ENCODE measurements at regions not wholly inside any gene's neighbourhood (a gene's known extent, or its start where the extent isn't known, plus 50 kb on each side); places are given as distances from the start of the nearest gene placed in this dataset.
"Not testable (repeated sequence)": the region's sequence is repeated elsewhere in the genome, so short reads cannot be mapped to it uniquely, and the experiment has no call there.

DNA sequence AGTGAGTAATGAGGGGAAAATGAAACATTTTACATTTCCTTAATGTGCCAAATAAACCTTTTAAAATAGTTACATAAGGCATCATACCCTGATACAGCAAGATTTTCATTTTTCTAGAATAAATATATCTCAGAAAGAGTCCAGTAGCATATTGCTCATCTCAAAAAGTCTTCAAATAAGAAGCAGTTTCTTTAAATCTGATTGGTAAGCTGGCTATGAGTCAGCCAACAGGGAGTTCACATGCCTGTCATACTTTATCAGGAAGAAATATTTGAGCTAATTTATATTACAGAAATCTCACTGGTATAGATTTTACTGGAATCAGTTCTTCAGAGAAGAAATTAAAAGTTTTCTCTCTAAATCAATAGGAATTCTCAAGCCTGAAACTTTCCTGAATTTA lies 258.1 kb downstream of the C11orf87 start:
- DNase-seq, result peak; percentile 69

DNA sequence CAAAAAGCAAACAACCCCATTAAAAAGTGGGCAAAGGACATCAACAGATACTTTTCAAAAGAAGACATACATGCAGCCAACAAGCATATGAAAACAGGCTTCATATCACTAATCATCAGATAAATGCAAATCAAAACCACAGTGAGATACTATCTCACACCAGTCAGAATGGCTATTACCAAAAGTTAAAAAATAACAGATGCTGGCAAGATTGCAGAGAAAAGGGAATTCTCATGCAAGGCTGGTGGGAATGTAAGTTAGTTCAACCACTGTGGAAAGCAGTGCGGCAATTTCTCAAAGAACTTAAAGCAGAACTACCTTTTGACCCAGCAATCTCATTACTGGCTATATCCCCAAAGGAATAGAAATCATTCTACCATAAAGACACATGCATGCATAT lies 260.8 kb downstream of the C11orf87 start:
- not testable (repeated sequence) for DNase-seq

DNA sequence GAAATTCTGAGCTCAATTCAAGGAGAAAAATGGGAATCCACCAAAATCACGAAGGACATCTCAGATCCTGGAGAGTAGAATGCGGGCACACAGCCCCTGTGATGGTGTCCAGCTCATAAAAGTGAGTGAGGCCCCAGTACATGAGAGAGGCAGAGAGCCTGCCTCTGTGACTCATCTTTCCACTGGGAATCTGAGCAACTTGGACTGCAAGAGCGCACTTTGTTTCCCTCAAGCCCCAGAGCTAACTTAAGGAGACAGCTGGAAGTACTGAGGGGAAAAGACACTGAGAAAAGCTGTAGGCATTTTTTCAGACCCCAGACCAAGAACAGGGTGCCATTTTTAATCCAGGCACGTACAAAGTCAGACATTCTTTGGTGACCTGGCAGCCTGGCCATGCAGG lies 273.7 kb downstream of the C11orf87 start:
- peak; percentile 33 for DNase-seq

DNA sequence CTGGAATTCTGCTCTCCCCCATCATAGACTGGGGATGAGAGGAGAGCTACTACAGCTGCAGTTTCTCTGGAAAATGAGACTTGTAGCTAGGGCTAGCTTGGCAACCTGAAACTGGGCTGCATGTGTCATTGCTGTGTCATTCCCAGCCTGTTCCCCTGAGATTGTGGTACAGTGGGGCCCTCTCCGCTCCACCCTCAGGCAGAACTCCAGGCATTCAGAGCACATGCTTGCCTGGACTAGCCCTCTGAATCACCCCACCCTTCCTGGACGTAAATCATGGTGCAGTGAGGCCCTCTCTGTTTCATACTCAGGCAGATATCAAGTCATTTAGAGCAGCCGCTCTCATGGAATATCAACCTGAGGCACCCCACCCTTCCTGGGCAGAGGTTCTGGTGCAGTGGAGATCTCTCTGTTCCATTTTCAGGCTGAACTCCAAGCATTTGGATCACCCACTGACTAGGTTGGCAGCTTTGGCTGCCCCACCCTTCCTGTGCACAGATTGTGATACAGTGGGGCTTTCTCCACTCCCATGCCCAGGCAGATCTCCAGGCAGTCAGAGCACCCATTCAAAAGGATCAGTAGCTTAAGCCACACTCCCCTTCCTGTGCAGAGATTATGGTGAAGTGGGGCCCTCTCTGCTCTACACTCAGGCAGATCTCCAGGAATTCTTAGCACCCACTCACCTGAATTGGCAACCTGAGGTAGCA lies 274.4 kb downstream of the C11orf87 start:
- peak; percentile 63 for DNase-seq

DNA sequence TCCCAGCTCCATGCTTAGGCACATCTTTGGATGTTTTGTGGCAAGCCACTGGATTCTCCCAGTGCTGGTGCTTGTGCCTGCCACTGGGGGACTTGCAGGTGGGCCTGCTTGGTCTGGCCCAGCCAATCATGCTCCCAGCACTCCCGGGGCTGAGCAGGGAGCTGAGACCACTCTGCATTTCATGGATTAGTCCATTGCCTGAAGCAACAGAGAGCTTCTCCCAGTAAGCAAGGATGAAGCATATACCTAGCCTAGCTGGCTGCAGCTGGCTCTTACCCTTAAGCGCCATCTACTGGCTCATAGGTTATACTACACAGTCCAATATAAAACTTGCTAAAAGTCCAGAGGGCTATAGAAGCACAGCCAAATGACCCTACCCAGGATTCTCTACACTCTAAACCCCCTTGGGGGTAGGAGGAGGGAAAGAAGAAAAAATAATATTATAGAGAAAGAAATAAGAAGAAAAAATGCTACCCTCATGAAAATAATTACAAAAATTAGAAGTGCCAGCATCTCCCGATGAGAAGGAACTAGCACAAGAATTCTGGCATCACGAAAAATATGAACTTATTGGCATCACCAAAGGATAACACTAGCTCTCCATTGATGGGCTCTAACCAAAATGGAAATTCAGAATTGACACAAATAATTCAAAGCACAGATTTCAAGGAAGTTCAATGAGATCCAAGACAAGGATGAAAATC lies 275.3 kb downstream of the C11orf87 start:
- DNase-seq, result peak; percentile 61

DNA sequence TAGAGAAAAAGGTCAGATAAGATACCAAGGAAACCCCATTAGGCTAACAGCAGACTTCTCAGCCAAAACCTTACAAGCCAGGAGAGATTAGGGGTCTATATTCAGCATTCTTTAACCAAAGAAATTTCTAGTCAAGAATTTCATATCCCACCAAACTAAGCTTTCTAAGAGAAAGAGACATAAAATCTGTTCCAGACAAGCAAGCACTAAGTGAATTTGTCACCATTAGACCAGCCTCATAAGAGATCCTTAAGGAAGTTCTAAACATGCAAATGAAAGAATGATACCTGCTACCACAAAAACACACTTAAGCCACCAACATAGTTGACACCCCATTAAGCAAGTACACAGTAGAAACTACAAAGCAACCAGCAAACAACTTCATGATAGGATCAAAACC lies 276.2 kb downstream of the C11orf87 start:
- no peak for DNase-seq

DNA sequence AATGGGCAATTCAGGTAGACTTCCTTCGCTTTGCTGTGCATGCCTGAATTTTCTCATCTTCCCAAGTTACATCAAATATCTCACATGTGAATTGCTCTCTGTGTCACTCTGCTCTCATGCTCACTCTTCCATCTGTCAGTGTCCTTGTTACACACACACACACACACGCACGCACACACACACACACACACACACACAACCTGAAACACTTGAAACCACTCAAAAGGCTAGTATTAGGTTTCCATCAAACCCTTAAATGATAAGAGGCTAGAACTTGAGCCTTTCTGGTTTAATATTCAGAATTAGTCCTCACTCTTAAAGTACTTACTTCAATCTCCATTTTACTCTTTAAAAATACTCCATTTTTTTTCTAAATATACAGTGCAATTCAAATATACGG lies 282.4 kb downstream of the C11orf87 start:
- no peak for DNase-seq

DNA sequence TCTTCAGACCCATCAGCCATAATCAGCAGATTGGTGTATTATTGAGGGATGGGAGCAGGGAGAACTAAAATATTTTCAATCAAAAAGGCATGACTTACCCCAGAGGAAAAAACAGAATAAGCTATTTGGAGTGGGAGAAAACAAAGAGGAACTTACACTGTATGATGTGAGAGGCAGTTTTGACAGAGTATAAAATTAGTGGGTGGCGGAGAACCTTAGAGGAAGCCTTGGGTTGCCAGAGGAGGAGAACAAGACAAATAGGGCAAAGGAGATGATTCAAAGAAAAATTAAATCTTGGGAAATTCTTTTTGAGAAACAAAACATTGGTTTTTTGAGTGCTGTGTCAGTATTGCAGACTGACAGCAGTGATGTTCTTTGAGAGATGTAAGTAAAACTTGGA lies 285.0 kb downstream of the C11orf87 start:
- no peak for DNase-seq

DNA sequence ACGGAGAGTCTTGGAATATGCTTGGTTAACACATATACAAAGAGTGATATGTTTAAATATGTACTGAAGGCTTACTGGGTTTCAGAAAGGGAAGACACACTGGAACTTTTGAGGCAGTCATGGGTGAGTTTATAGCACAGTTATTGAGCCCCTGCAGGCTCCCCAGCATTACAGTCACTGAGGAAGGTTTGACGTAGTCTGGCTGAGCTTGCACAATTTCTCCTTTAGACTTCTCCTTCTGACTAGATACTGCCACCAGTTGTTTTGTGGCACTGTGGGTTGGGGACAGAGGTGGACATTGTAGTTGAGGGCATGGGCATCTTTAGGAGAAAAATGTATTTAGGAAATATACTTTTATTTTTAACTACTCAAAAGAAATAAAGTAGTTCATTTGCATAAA lies 285.4 kb downstream of the C11orf87 start:
- DNase-seq, result no peak

DNA sequence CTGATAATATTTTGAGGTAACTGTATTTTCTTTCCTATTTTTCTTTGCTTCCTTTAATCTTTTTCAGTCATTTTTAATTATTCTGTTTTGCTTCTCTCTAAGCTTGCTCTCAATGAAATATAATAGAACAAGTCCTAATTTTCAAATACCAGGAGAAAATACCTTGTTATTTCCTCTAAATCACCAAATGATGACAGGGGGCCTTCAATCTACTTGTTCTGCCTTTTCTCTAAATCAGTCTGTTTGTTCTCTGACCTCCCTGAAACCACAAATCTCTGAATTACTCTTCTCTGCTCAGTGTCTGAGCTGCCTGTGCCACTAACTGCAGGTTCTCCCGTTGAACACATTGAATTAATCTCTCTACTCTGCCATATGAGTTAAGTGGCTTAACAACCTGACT lies 286.2 kb downstream of the C11orf87 start:
- no peak for DNase-seq

DNA sequence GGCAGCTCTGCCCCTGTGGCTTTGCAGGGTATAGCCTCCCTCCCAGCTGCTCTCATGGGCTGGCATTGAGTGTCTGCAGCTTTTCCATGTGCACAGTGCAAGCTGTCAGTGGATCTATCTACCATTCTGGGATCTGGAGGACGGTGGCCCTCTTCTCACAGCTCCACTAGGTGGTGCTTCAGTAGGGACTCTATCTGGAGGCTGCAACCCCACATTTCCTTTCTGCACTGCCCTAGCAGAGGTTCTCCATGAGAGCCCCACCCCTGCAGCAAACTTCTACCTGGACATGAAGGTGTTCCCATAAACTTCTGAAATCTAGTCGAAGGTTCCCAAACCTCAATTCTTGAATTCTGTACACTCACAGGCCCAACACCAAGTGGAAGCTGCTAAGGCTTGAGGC lies 292.5 kb downstream of the C11orf87 start:
- not testable (repeated sequence) for DNase-seq

DNA sequence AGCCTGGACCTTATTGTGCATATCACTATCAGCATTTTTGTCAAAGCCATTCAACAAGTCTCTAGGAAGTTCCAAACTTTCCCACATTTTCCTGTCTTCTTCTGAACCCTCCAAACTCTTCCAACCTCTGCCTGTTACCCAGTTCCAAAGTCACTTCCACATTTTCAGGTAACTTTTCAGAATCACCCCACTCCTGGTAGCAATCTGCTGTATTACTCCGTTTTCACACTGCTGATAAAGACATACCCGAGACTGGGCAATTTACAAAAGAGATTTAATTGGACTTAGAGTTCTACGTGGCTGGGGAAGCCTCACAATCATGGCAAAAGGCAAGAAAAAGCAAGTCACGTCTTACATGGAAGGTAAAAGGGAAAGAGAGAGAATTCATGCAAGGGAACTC lies 293.4 kb downstream of the C11orf87 start:
- not testable (repeated sequence) for DNase-seq

DNA sequence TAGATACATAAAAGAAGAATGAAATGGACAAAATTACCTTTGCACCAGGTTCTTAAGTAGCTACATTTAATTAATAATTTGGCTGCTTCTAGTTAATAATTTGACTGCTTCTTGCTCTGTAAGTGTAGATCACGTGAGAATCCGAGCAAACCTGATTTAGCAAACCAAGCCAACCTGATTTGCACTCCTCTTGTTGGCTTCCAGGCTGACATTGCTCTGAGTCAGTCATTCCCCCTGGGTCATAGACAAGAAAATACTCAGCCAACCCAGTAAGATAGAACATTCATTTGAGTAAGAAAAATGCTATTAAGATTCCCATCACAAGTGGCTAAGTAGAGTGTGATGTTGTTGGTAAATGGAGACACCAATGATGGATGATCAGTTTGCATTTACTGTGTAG lies 304.1 kb downstream of the C11orf87 start:
- DNase-seq, result no peak

DNA sequence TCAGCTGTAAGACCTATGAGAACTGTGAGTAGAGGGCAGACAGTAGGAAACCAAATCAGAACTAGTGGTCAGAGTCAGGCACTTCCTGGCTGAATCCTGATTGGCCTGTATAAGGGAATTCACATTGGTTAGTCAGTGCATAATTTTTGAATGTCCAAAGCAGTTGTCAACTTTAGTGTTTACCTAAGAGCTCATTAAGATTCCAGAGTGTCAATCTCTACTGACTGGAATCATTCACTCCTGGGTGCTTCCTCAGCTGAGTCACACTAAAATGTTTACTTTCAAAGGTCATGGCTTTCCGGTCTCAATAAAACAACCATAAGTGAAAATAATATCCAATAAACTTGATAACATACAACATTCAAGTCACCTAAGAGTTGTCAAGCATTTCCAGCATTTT lies 306.1 kb downstream of the C11orf87 start:
- DNase-seq, result no peak

DNA sequence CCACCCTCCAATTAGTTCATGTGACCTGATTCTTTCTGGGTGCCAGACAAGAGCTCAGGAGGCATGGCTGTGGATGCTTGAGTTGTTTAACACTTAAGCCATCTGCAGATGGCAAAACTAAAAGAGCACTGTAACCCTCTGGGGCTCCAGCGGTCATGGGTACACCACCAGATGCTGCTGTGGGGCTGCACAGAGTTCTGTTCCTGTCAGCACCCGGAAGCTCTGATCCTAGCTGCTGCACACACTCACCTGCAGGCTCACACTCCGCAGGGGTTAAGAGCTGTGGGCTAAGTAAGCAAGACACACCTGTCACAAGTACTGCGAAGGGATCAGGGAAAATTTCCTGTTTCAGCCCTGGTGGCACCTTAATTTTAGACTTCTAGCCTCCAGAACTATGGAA lies 307.8 kb downstream of the C11orf87 start:
- DNase-seq, result no peak

DNA sequence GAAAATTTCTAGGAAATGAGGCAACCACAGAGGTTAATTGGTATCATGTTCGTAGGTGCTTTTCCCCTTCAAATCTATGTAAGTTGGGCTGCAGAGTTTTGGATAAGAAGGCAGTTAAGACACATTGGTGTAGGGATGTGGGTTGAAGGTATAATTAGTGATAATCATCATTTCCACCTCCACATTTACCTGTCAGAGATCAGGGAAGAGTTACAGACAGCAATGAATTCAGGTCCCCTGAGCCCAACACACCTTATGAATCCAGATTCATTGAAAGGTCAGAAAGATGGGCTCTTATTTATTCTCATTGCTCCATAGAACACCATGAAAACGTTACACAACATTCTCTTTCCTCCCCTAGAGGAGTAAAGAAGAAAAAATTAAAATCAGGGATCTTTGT lies 308.7 kb downstream of the C11orf87 start:
- no peak for DNase-seq

DNA sequence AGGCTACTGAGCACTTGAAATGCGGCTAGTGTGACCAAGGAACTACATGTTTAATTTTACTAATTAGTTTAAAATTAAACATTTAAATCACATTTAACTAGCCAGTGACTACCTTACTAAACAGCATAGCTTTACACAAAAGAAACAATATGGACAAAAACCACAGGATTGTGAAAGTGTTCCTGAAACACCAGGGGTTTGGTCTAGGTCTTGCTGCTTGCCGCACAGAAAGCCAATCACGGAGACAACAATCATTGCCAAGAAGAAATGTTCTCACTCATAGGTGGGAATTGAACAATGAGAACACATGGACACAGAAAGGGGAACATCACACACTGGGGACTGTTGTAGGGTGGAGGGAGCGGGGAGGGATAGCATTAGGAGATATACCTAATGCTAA lies 309.5 kb downstream of the C11orf87 start:
- no peak for DNase-seq

DNA sequence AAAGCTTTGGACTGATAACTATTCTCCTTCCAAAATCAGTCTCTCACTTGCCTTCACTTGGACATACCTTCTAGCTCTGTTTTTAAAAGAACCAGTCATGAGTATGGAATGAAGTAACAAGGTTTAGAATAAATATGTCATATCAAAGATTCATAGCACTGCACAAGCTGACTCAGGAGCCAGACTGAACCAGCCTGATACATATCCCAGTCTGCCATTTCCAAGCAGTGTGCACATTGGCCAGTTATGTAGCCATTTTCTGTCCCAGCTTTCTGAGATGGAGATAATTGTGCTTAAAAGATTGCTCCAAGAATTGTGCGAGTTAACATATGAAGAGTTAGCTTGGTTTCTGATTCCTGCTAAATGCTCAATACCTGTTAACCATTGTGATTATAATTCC lies 311.3 kb downstream of the C11orf87 start:
- peak; percentile 23 for DNase-seq

DNA sequence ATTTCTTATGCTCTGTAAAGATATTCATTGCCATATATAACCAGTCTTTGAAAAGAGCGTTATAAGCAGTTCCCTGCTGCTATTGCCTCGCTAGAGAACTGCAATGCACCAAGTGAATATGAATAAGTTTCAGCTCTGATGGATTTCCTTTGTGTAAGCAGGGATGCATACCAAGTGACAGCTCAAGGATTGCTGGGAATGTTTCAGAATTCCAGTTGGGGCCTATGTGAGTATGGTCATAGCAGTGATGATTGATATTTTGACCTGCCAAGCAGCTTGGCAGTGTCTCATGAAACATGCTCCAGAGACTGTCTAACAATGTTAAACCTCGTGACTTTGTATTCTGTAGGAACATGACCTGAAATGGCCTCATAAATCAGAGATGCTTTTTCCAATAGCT lies 312.6 kb downstream of the C11orf87 start:
- DNase-seq, result peak; percentile 52

DNA sequence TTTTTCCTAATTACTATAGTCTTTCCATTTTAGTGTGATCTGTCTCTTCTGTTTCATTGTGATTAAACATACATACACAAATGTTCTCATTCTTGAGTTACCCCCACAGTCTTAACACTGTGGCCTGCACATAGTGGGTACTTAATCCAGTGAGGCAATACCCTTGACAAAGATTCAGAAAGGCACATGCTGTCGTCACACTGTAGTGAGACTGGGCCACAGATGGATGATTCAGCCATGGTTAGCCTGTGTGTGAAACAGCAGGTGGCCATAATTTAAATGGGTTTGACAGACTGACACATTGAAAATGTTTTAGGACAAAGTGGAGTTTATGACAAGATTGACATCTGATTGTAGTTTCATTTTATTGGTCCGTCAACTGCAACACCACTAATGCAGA lies 313.1 kb downstream of the C11orf87 start:
- DNase-seq, result no peak

DNA sequence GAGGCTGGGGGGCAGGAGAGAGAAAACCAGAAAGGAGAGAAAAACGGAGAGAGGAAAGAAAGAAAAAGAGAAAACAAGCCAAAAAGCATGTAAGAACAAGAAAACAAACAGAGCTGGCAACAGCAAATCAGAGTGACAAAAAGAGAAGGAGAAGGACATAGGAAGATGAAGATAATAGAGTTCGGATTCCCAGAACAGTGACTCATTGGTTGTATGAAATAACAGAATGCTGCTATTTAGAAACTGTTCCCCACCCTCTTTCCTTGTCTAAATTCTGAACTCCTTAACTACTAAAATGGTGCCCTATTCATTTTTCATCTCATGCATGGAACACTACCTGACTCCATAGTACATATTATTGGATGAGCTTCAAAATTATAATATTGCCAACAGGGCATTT lies 317.4 kb downstream of the C11orf87 start:
- no peak for DNase-seq

DNA sequence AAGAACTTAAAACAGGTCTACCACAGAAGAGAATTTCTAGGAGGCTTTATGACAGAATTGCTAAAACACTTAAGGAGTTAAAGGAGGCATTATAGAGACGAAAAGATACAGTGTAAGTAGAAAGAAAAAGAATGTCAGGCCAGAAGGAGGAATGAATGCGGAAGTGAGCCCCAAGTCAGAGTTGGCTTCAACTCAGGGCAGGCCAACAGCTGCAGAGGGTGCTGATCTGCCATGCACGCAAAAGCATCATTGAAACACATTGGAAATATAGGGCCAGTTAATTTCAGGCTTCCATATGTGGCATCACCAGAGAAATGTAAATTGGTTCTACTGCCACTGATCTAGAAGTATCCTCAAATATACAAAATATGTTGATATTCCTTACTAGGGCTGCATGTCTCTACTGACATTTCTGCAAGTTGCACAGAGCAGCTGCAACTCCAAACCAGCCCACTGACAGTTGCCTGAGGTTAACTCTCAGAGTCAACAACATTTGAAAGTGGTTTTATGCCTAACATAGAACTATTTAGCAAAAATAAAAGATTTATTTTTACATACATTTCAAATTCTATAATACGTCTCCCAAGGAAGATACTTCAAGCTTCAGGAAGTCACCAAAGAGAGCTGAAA lies 324.1 kb downstream of the C11orf87 start:
- no peak for DNase-seq

DNA sequence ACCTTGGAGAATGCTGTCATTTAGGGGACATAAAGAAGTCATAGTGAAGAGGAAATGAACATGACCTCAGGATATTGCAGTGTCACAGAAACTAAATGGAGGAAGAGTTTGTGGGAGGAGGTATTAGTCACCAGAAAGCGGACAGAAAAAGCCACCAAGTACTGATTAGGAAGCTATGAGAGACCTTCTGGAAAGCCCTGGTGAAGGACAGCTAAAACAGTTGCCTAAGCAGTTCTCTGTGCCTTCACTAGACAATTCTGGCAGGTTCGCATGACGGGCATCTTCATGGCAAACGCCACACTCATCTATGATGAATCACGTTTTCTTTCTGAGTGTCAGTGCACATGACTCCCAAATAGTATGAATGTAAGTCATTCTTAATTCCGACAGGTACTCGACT lies 325.8 kb downstream of the C11orf87 start:
- no peak for DNase-seq

DNA sequence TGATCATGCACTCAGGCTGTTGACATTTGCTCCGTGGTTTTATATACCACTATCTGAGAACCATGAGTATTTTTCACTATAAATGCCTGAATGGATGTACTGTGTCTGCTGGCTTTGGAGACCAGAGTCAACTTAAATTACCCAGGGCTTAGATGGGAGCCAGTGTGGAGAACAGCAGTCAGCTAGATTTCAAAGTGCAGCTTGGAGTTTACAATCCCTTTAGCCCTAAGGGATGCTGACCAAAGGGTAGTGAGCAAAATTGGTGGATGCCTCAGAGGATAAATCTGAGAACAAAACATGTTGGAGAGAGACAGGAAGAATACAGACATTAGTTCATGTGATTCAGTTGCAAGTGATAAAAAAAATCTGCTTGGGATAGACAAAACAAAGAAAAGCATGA lies 327.5 kb downstream of the C11orf87 start:
- DNase-seq, result no peak
